HCT116 (cell line): ENCODE measurements at regions not wholly inside any gene's neighbourhood (a gene's known extent, or its start where the extent isn't known, plus 50 kb on each side); places are given as distances from the start of the nearest gene placed in this dataset.

Source experiments
- ATAC-seq: fragments of 200-7000 bp; cut with Tn5 transposase; 2 replicates; pipeline ENCODE4 v1.9.1; 2020; ENCODE audit warnings: mild to moderate bottlenecking, moderate library complexity
- BruUV-seq: library from RNA; stranded (reverse); fragments of 400-500 nt; replicated peaks from 2 replicates; lab custom pipeline; 2021; lab: Mats Ljungman, UMichigan
- CTCF ChIA-PET: fragments of 300-600 bp; sonication (Branson Sonifier 250); formaldehyde crosslinking; loops from one replicate; lab custom pipeline; 2021; ENCODE audit warnings: antibody characterized with exemption; lab: Charles Lee
- POLR2A ChIA-PET: fragments of 300-600, 350-600 bp; sonication (Branson Sonifier 250); formaldehyde crosslinking; loops from one replicate; lab custom pipeline; 2021; ENCODE audit warnings: antibody characterized with exemption; lab: Charles Lee
- RAD21 ChIA-PET, 2 experiments: fragments of 300-600 bp; sonication (Branson Sonifier 250); formaldehyde crosslinking; loops; one replicate each; lab custom pipeline; 2023; ENCODE audit warnings: low total read pairs in 2 of 2; ENCODE audit not compliant: uncharacterized antibody in 2 of 2, unreplicated experiment in 2 of 2, low non-redundant PET in 1 of 2; lab: Charles Lee
- DNase-seq: peaks from one replicate; pipeline ENCODE4 v3.0.0-alpha.2; 2010; ENCODE audit warnings: low read depth, low spot score
- H2AFZ ChIP-seq: fragments of 200-600 bp; shearing (Covaris generic), sonication (generic); 2 replicates; pipeline ENCODE4 v1.6.1; 2017; ENCODE audit warnings: low read depth, mixed run types, mixed read lengths, antibody characterized with exemption, low read length; ENCODE audit not compliant: poor library complexity, severe bottlenecking
- H3K27ac ChIP-seq: 2 replicates; pipeline ENCODE4 v1.5.1; 2012; ENCODE audit warnings: low read depth, low read length
- H3K27me3 ChIP-seq: fragments of 200-600 bp; sonication (generic); 2 replicates; pipeline ENCODE4 v1.6.1; 2016; ENCODE audit warnings: mixed run types, low read length, mixed read lengths; ENCODE audit not compliant: insufficient read depth
- H3K36me3 ChIP-seq, 2 experiments: fragments of 200-500 bp in 1 of 2; fragments of 200-600 bp in 1 of 2; sonication (Bioruptor generic) in 1 of 2; sonication (generic) in 1 of 2; 2 replicates each; pipeline versions ENCODE4 v1.5.1 to v1.6.1; 2014 to 2016; ENCODE audit warnings: low read length in 2 of 2, inconsistent platforms in 1 of 2, mixed read lengths in 1 of 2, mixed run types in 1 of 2; ENCODE audit not compliant: insufficient read depth in 2 of 2, control insufficient read depth in 1 of 2
- H3K4me1 ChIP-seq, 2 experiments: fragments of 200-600 bp in 1 of 2; sonication (generic) in 1 of 2; 2 replicates each; pipeline versions ENCODE4 v1.5.1 to v1.6.1; 2012 to 2017; ENCODE audit warnings: low read length in 2 of 2, inconsistent platforms in 1 of 2, mild to moderate bottlenecking in 1 of 2, mixed read lengths in 1 of 2, mixed run types in 1 of 2, moderate library complexity in 1 of 2; ENCODE audit not compliant: insufficient read depth in 2 of 2, control insufficient read depth in 1 of 2
- H3K4me2 ChIP-seq: fragments of 200-600 bp; sonication (generic); 2 replicates; pipeline ENCODE4 v1.6.1; 2017; ENCODE audit warnings: mixed run types, low read length, mixed read lengths
- H3K4me3 ChIP-seq, 2 experiments: fragments of 200-600 bp in 1 of 2; sonication (generic) in 1 of 2; replicated peaks in 1 of 2; 2 replicates each; pipeline ENCODE4 v1.5.1; 2011 to 2016; ENCODE audit warnings: low read length in 2 of 2, control low read depth in 1 of 2, low read depth in 1 of 2, mild to moderate bottlenecking in 1 of 2, mixed read lengths in 1 of 2, mixed run types in 1 of 2
- H3K79me2 ChIP-seq: fragments of 200-600 bp; sonication (generic); 2 replicates; pipeline ENCODE4 v1.6.1; 2017; ENCODE audit warnings: mild to moderate bottlenecking, mixed run types, low read length, moderate library complexity, mixed read lengths; ENCODE audit not compliant: insufficient read depth
- H3K9ac ChIP-seq: fragments of 200-600 bp; sonication (generic); 2 replicates; pipeline ENCODE4 v1.6.1; 2016; ENCODE audit warnings: low read length, mixed read lengths
- H3K9me2 ChIP-seq: fragments of 200-600 bp; sonication (generic), shearing (Covaris generic); 2 replicates; pipeline ENCODE4 v1.6.1; 2017; ENCODE audit warnings: mixed run types, mild to moderate bottlenecking, moderate library complexity; ENCODE audit not compliant: insufficient read depth
- H3K9me3 ChIP-seq, 2 experiments: fragments of 200-500 bp in 1 of 2; fragments of 200-600 bp in 1 of 2; sonication (Bioruptor generic) in 1 of 2; sonication (generic) in 1 of 2; 2 replicates each; pipeline ENCODE4 v1.6.1; 2014 to 2017; ENCODE audit warnings: low read length in 2 of 2, mixed read lengths in 2 of 2, inconsistent platforms in 1 of 2, low read depth in 1 of 2, mild to moderate bottlenecking in 1 of 2, mixed run types in 1 of 2, moderate library complexity in 1 of 2; ENCODE audit not compliant: control insufficient read depth in 1 of 2, insufficient read depth in 1 of 2
- H4K20me1 ChIP-seq: fragments of 200-600 bp; sonication (generic), shearing (Covaris generic); 2 replicates; pipeline ENCODE4 v1.6.1; 2017; ENCODE audit warnings: mixed run types, mild to moderate bottlenecking, moderate library complexity; ENCODE audit not compliant: insufficient read depth
- CBX3 ChIP-seq: IDR thresholded peaks from 2 replicates; pipeline ENCODE4 v1.6.1; 2012; ENCODE audit warnings: low read depth
- CEBPB ChIP-seq: IDR thresholded peaks from 2 replicates; pipeline ENCODE4 v1.6.1; 2012; ENCODE audit warnings: low read depth
- CTCF ChIP-seq, 3 experiments: fragments of 200-600 bp in 1 of 3; sonication (generic) in 1 of 3; IDR thresholded peaks in 2 of 3; conservative IDR thresholded peaks in 1 of 3; 2 replicates each; pipeline ENCODE4 v1.5.1; 2012 to 2017; ENCODE audit warnings: low read depth in 2 of 3, low read length in 2 of 3, antibody characterized with exemption in 1 of 3, borderline replicate concordance in 1 of 3, control low read depth in 1 of 3, mild to moderate bottlenecking in 1 of 3, mixed read lengths in 1 of 3, mixed run types in 1 of 3, moderate library complexity in 1 of 3; ENCODE audit not compliant: insufficient read depth in 1 of 3
- EGR1 ChIP-seq: IDR thresholded peaks from 2 replicates; pipeline ENCODE4 v1.6.1; 2012; ENCODE audit warnings: low read depth
- JUND ChIP-seq: IDR thresholded peaks from 2 replicates; pipeline ENCODE4 v1.6.1; 2012
- POLR2A ChIP-seq: IDR thresholded peaks from 2 replicates; pipeline ENCODE4 v1.7.0; 2011; ENCODE audit warnings: borderline replicate concordance; ENCODE audit not compliant: insufficient read depth, insufficient read length; ENCODE audit errors: extremely low read depth
- RAD21 ChIP-seq: IDR thresholded peaks from 2 replicates; pipeline ENCODE4 v1.6.1; 2012; ENCODE audit warnings: low read depth, mild to moderate bottlenecking
- SP1 ChIP-seq: IDR thresholded peaks from 2 replicates; pipeline ENCODE4 v1.6.1; 2012; ENCODE audit warnings: low read depth
- SRF ChIP-seq: IDR thresholded peaks from 2 replicates; pipeline ENCODE4 v1.6.1; 2012; ENCODE audit warnings: low read depth
- TCF7L2 ChIP-seq: IDR thresholded peaks from 2 replicates; pipeline ENCODE4 v1.7.0; 2011; ENCODE audit warnings: borderline replicate concordance, inconsistent platforms; ENCODE audit not compliant: insufficient read depth, insufficient read length; ENCODE audit errors: extremely low read depth
- YY1 ChIP-seq: IDR thresholded peaks from 2 replicates; pipeline ENCODE4 v1.6.1; 2011; ENCODE audit warnings: low read length, low read depth, moderate library complexity, mild to moderate bottlenecking; ENCODE audit not compliant: insufficient replicate concordance; ENCODE audit errors: extremely low read depth
- ZBTB33 ChIP-seq: IDR thresholded peaks from 2 replicates; pipeline ENCODE4 v1.6.1; 2011; ENCODE audit warnings: mild to moderate bottlenecking, low read length, moderate library complexity; ENCODE audit not compliant: insufficient replicate concordance; ENCODE audit errors: extremely low read depth
- ZFX ChIP-seq: fragments of 450-650 bp; IDR thresholded peaks from 2 replicates; pipeline ENCODE4 v1.6.1; 2017
- ZNF274 ChIP-seq: fragments of 200-500 bp; sonication (Bioruptor generic); IDR thresholded peaks from 2 replicates; pipeline ENCODE4 v1.6.1; 2014; ENCODE audit warnings: mild to moderate bottlenecking, low read depth, low read length, inconsistent platforms
- intact Hi-C: fragments of 100-400 bp; cut with micrococcal nuclease; formaldehyde crosslinking; loops from 2 replicates; pipeline ENCODE4 v1.10.0; 2022

- Histone ChIP-seq H3K36me3 (no peaks in the 10 kb centered on the region), H3K4me3 (no peak overlapping the region), H3K9me3 (no peaks in the 10 kb centered on the region), H4K20me1 (no peaks in the 10 kb centered on the region), H3K27ac (no peak overlapping the region), H3K9me2 (no peaks in the 10 kb centered on the region), H3K27me3 (no peaks in the 10 kb centered on the region), H3K4me2 (peak overlapping the region; percentile 47), H3K79me2 (no peaks in the 10 kb centered on the region), H2AFZ (peak overlapping the region; percentile 57), H3K4me1 (no peaks in the 10 kb centered on the region), H3K9ac (no peak overlapping the region)
- BruUV-seq = no TSS peak
- DNase-seq (peak; percentile 48), ATAC-seq (peak; percentile 100)
- intact Hi-C loops = loop anchor here (1.0 kb wide), 1 partner anchor 472 kb away; no protein-coding TSS in a partner anchor
- ChIA-PET POLR2A (no interaction called here), RAD21 (no interaction called here), CTCF (interaction anchor here (0.6 to 1.2 kb wide), 7 partner anchors 9 to 545 kb away, joined by 3 to 5 read pairs (median 3); no protein-coding TSS in a partner anchor)
- peak; percentile 64 to 90 (median 85) for TF ChIP-seq CTCF (IDR thresholded peaks at IDR 0.05 in 2 of 3, conservative IDR thresholded peaks at IDR 0.05 in 1 of 3; ENCODE audit: borderline replicate concordance in 1 of 3, insufficient read depth in 1 of 3, low read depth in 2 of 3, low read length in 2 of 3)
- TF ChIP-seq YY1 = peak; percentile 58
- TF ChIP-seq POLR2A = no peak
- no peak for TF ChIP-seq ZFX
- peak; percentile 89 for TF ChIP-seq RAD21
Observed at GRCh38 chr1:199243423-199244061, 604.7 kb downstream of the PTPRC start.

- Histone ChIP-seq H2AFZ (no peak overlapping the region), H3K4me3 (no peak overlapping the region), H3K9me3 (no peaks in the 10 kb centered on the region), H3K4me2 (no peak overlapping the region), H3K9ac (no peak overlapping the region), H3K4me1 (no peaks in the 10 kb centered on the region), H3K27me3 (no peaks in the 10 kb centered on the region), H3K36me3 (no peaks in the 10 kb centered on the region), H4K20me1 (no peaks in the 10 kb centered on the region), H3K9me2 (no peaks in the 10 kb centered on the region), H3K79me2 (no peaks in the 10 kb centered on the region), H3K27ac (no peak overlapping the region)
- CTCF ChIA-PET = interaction anchor here (1.0 kb wide), 1 partner anchor 218 kb away, joined by 3 read pairs; no protein-coding TSS in a partner anchor
- RAD21 ChIA-PET = no interaction called here
- intact Hi-C loops = no loop called here
- ATAC-seq (no peak), DNase-seq (no peak)
- BruUV-seq = no TSS peak
- POLR2A ChIA-PET = no interaction called here
- no peak for TF ChIP-seq SP1
- TF ChIP-seq EGR1 = no peak
- no peak for TF ChIP-seq JUND
- no peak for TF ChIP-seq TCF7L2
- TF ChIP-seq CEBPB = no peak
- TF ChIP-seq ZFX = no peak
- no peak for TF ChIP-seq POLR2A
- no peak for TF ChIP-seq CBX3
- TF ChIP-seq SRF = no peak
- TF ChIP-seq ZNF274 = no peak
- TF ChIP-seq ZBTB33 = no peak
Observed at GRCh38 chr1:199245946-199246345, 607.1 kb downstream of the PTPRC start.
